ENCODE measurements at regions not wholly inside any gene's neighbourhood (a gene's known extent, or its start where the extent isn't known, plus 50 kb on each side); places are given as distances from the start of the nearest gene placed in this dataset.

GRCh38 chr13:90769387-90769786 lies 578.1 kb upstream of the MIR17HG start:
- intact Hi-C loops (cut with micrococcal nuclease) = no loop called here
- Histone ChIP-seq H3K27me3 (ENCODE audit: low read depth) (no peaks in the 10 kb centered on the region), H3K4me1 (no peaks in the 10 kb centered on the region), H3K27ac (replicated peaks) (no peak overlapping the region), H3K36me3 (no peaks in the 10 kb centered on the region), H3K4me3 (no peak overlapping the region), H3K9me3 (replicated peaks) (no peaks in the 10 kb centered on the region)
- TF ChIP-seq, protein P1, sequence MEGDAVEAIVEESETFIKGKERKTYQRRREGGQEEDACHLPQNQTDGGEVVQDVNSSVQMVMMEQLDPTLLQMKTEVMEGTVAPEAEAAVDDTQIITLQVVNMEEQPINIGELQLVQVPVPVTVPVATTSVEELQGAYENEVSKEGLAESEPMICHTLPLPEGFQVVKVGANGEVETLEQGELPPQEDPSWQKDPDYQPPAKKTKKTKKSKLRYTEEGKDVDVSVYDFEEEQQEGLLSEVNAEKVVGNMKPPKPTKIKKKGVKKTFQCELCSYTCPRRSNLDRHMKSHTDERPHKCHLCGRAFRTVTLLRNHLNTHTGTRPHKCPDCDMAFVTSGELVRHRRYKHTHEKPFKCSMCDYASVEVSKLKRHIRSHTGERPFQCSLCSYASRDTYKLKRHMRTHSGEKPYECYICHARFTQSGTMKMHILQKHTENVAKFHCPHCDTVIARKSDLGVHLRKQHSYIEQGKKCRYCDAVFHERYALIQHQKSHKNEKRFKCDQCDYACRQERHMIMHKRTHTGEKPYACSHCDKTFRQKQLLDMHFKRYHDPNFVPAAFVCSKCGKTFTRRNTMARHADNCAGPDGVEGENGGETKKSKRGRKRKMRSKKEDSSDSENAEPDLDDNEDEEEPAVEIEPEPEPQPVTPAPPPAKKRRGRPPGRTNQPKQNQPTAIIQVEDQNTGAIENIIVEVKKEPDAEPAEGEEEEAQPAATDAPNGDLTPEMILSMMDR (IDR thresholded peaks at IDR 0.05; ENCODE audit: borderline replicate concordance) = no peak
- DNase-seq = no peak

GRCh38 chr13:90770334-90770733 lies 577.2 kb upstream of the MIR17HG start:
- no peak overlapping the region for H3K4me3 ChIP-seq
- H3K9me3 ChIP-seq (replicated peaks) = no peaks in the 10 kb centered on the region
- H3K27ac ChIP-seq (replicated peaks) = no peak overlapping the region
- TF ChIP-seq, protein P1 (IDR thresholded peaks at IDR 0.05; ENCODE audit: borderline replicate concordance) = no peak
- no peak for DNase-seq
- H3K36me3 ChIP-seq = no peaks in the 10 kb centered on the region
- intact Hi-C loops (cut with micrococcal nuclease) = no loop called here
- H3K27me3 ChIP-seq (ENCODE audit: low read depth) = no peaks in the 10 kb centered on the region
- no peaks in the 10 kb centered on the region for H3K4me1 ChIP-seq

GRCh38 chr13:90773681-90774080 lies 573.8 kb upstream of the MIR17HG start:
- Histone ChIP-seq H3K27me3 (ENCODE audit: low read depth) (no peaks in the 10 kb centered on the region), H3K4me3 (no peak overlapping the region), H3K4me1 (no peaks in the 10 kb centered on the region), H3K27ac (replicated peaks) (no peak overlapping the region), H3K36me3 (no peaks in the 10 kb centered on the region), H3K9me3 (replicated peaks) (no peaks in the 10 kb centered on the region)
- intact Hi-C loops (cut with micrococcal nuclease) = no loop called here
- TF ChIP-seq, protein P1 (IDR thresholded peaks at IDR 0.05; ENCODE audit: borderline replicate concordance) = no peak
- no peak for DNase-seq

DNA sequence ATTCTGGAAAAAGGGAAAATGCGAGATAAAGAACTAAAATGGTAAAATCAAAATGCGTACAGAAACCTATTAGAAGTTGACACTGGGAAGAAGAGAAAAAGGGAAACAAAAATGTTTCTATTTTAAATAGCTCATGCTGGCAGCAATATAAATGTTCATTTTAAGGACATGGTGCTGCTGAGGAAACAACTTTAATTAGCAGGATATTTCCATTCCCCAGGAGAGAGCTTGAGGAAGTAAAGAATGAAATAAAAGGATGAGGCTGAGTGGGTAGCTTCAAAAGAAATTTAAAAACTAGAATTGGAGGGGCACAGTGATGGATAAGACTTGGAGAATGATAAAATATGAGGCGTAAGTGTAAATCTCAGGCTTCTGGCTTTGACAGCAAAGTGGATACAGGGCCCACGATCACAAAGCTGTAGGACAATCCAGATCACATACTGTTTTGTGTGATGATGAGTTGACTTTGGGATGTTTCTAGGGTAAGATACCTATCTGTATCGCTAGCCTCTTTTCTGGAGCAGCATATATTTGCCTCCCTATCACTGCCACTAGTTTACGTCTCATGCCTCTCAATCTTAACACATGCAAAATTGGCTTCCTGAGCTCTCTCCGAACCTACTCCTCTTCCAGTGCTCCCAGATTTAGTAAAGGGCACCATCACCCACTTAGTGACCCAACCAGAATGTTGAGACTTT lies 571.3 kb upstream of the MIR17HG start:
- no peak overlapping the region for H3K27ac ChIP-seq (replicated peaks)
- H3K4me3 ChIP-seq = no peak overlapping the region
- H3K4me1 ChIP-seq = no peaks in the 10 kb centered on the region
- H3K27me3 ChIP-seq (ENCODE audit: low read depth) = no peaks in the 10 kb centered on the region
- no peaks in the 10 kb centered on the region for H3K36me3 ChIP-seq
- H3K9me3 ChIP-seq (replicated peaks) = no peaks in the 10 kb centered on the region
- DNase-seq = no peak
- intact Hi-C loops (cut with micrococcal nuclease) = no loop called here
- TF ChIP-seq, protein P1 (IDR thresholded peaks at IDR 0.05; ENCODE audit: borderline replicate concordance) = no peak

- H3K36me3 ChIP-seq = no peaks in the 10 kb centered on the region
- H3K27me3 ChIP-seq (ENCODE audit: low read depth) = no peaks in the 10 kb centered on the region
- H3K4me3 ChIP-seq = no peak overlapping the region
- TF ChIP-seq, protein P1 (IDR thresholded peaks at IDR 0.05; ENCODE audit: borderline replicate concordance) = no peak
- H3K27ac ChIP-seq (replicated peaks) = no peak overlapping the region
- H3K9me3 ChIP-seq (replicated peaks) = no peaks in the 10 kb centered on the region
- no peak for DNase-seq
- H3K4me1 ChIP-seq = no peaks in the 10 kb centered on the region
- intact Hi-C loops (cut with micrococcal nuclease) = no loop called here
These were observed 564.2 kb upstream of the MIR17HG start for GRCh38 chr13:90783273-90783672.

All from left ventricle myocardium inferior (tissue), 1 donor.